Gastroesophageal sphincter (tissue), 3 donors: ENCODE measurements at regions not wholly inside any gene's neighbourhood (a gene's known extent, or its start where the extent isn't known, plus 50 kb on each side); places are given as distances from the start of the nearest gene placed in this dataset.

Experiments used
- POLR2A ChIP-seq, 2 donors: fragments of 450-650 bp; IDR thresholded peaks; one replicate each; pipeline ENCODE4 v1.6.1; 2017; ENCODE audit warnings: antibody characterized with exemption in 2 of 2, mild to moderate bottlenecking in 2 of 2, moderate library complexity in 1 of 2
- POLR2AphosphoS5 ChIP-seq: sonication (generic); formaldehyde crosslinking; IDR thresholded peaks from one replicate; pipeline ENCODE4 v1.6.1; 2017; ENCODE audit warnings: antibody characterized with exemption
- TF ChIP-seq, protein P1 (sequence below), 4 experiments: fragments of 200-600 bp in 2 of 4; fragments of 450-650 bp in 2 of 4; sonication (generic) in 1 of 4; IDR thresholded peaks; one replicate each; pipeline ENCODE4 v1.5.1; 2017 to 2019; ENCODE audit warnings: antibody characterized with exemption in 4 of 4, mild to moderate bottlenecking in 2 of 4, moderate library complexity in 2 of 4

GRCh38 chr20:22691369-22692118, 107.2 kb upstream of the FOXA2 start:
- TF ChIP-seq, protein P1, sequence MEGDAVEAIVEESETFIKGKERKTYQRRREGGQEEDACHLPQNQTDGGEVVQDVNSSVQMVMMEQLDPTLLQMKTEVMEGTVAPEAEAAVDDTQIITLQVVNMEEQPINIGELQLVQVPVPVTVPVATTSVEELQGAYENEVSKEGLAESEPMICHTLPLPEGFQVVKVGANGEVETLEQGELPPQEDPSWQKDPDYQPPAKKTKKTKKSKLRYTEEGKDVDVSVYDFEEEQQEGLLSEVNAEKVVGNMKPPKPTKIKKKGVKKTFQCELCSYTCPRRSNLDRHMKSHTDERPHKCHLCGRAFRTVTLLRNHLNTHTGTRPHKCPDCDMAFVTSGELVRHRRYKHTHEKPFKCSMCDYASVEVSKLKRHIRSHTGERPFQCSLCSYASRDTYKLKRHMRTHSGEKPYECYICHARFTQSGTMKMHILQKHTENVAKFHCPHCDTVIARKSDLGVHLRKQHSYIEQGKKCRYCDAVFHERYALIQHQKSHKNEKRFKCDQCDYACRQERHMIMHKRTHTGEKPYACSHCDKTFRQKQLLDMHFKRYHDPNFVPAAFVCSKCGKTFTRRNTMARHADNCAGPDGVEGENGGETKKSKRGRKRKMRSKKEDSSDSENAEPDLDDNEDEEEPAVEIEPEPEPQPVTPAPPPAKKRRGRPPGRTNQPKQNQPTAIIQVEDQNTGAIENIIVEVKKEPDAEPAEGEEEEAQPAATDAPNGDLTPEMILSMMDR (IDR thresholded peaks at IDR 0.05), result peak; percentile 85 to 94 (median 86)
- TF ChIP-seq POLR2A (IDR thresholded peaks at IDR 0.05), result no peak
- TF ChIP-seq POLR2AphosphoS5, result no peak
